ENCODE measurements at regions not wholly inside any gene's neighbourhood (a gene's known extent, or its start where the extent isn't known, plus 50 kb on each side); places are given as distances from the start of the nearest gene placed in this dataset.

- no peak for TF ChIP-seq CTCF (conservative IDR thresholded peaks at IDR 0.05)
- no peak for DNase-seq
- Histone ChIP-seq H3K27me3 (ENCODE audit: control insufficient read depth, insufficient read depth, low read length, poor library complexity, severe bottlenecking) (no peaks in the 10 kb centered on the region), H3K4me3 (ENCODE audit: low read length) (no peak overlapping the region), H3K4me1 (ENCODE audit: control insufficient read depth, insufficient read depth, low read length) (no peaks in the 10 kb centered on the region), H3K9ac (ENCODE audit: extremely low read depth, low read length, poor library complexity, severe bottlenecking) (no peak overlapping the region), H3K36me3 (ENCODE audit: control insufficient read depth, insufficient read depth, low read length) (no peaks in the 10 kb centered on the region), H3K9me3 (ENCODE audit: control insufficient read depth, low read length) (no peaks in the 10 kb centered on the region), H3K27ac (ENCODE audit: low read depth, low read length) (no peak overlapping the region)
- Mint-ChIP-seq H3K9me3 (no peaks in the 10 kb centered on the region), H3K4me1 (no peaks in the 10 kb centered on the region), H3K27me3 (ENCODE audit: insufficient read depth) (no peaks in the 10 kb centered on the region), H3K27ac (no peak overlapping the region), H3K4me3 (no peak overlapping the region), H3K36me3 (ENCODE audit: low read depth) (no peaks in the 10 kb centered on the region)
- 89 to 95% methylated on average over 8 to 10 of the region's 10 CpGs for WGBS, 2 experiments (ENCODE audit: insufficient coverage in 1 of 2, insufficient read length in 1 of 2)
Observed at GRCh38 chr6:168785720-168786511, 344.9 kb downstream of the SMOC2 start.

GRCh38 chr6:168784426-168784825 lies 343.4 kb downstream of the SMOC2 start:
- no peak overlapping the region for H3K27ac ChIP-seq (ENCODE audit: low read depth, low read length)
- peaks cover 5% of the 10 kb centered on the region for H3K9me3 ChIP-seq (ENCODE audit: control insufficient read depth, low read length)
- Mint-ChIP-seq H3K36me3 (ENCODE audit: low read depth) (no peaks in the 10 kb centered on the region), H3K27ac (no peak overlapping the region), H3K4me1 (no peaks in the 10 kb centered on the region), H3K27me3 (ENCODE audit: insufficient read depth) (no peaks in the 10 kb centered on the region), H3K4me3 (no peak overlapping the region), H3K9me3 (peaks cover 5% of the 10 kb centered on the region)
- H3K9ac ChIP-seq (ENCODE audit: extremely low read depth, low read length, poor library complexity, severe bottlenecking) = no peak overlapping the region
- no peaks in the 10 kb centered on the region for H3K27me3 ChIP-seq (ENCODE audit: control insufficient read depth, insufficient read depth, low read length, poor library complexity, severe bottlenecking)
- H3K4me3 ChIP-seq (ENCODE audit: low read length) = no peak overlapping the region
- 93 to 95% methylated on average over 4 to 14 of the region's 14 CpGs for WGBS, 2 experiments (ENCODE audit: insufficient coverage in 1 of 2, insufficient read length in 1 of 2)
- no peaks in the 10 kb centered on the region for H3K4me1 ChIP-seq (ENCODE audit: control insufficient read depth, insufficient read depth, low read length)
- no peak for TF ChIP-seq CTCF (conservative IDR thresholded peaks at IDR 0.05)
- no peaks in the 10 kb centered on the region for H3K36me3 ChIP-seq (ENCODE audit: control insufficient read depth, insufficient read depth, low read length)
- no peak for DNase-seq

GRCh38 chr6:168783720-168784119 lies 342.7 kb downstream of the SMOC2 start:
- Mint-ChIP-seq H3K27ac (no peak overlapping the region), H3K4me3 (no peak overlapping the region), H3K4me1 (no peaks in the 10 kb centered on the region), H3K27me3 (ENCODE audit: insufficient read depth) (no peaks in the 10 kb centered on the region), H3K9me3 (peaks cover 5% of the 10 kb centered on the region), H3K36me3 (ENCODE audit: low read depth) (no peaks in the 10 kb centered on the region)
- DNase-seq = no peak
- Histone ChIP-seq H3K9ac (ENCODE audit: extremely low read depth, low read length, poor library complexity, severe bottlenecking) (no peak overlapping the region), H3K36me3 (ENCODE audit: control insufficient read depth, insufficient read depth, low read length) (no peaks in the 10 kb centered on the region), H3K27me3 (ENCODE audit: control insufficient read depth, insufficient read depth, low read length, poor library complexity, severe bottlenecking) (no peaks in the 10 kb centered on the region), H3K4me1 (ENCODE audit: control insufficient read depth, insufficient read depth, low read length) (no peaks in the 10 kb centered on the region), H3K4me3 (ENCODE audit: low read length) (no peak overlapping the region), H3K9me3 (ENCODE audit: control insufficient read depth, low read length) (peaks cover 7% of the 10 kb centered on the region), H3K27ac (ENCODE audit: low read depth, low read length) (no peak overlapping the region)
- TF ChIP-seq CTCF (conservative IDR thresholded peaks at IDR 0.05) = no peak
- 89 to 93% methylated on average over 11 of the region's 11 CpGs for WGBS, 2 experiments (ENCODE audit: insufficient coverage in 1 of 2, insufficient read length in 1 of 2)

Data from endodermal cell (in vitro differentiated cells).